HCT116 (cell line): ENCODE measurements at regions not wholly inside any gene's neighbourhood (a gene's known extent, or its start where the extent isn't known, plus 50 kb on each side); places are given as distances from the start of the nearest gene placed in this dataset.

ENCODE experiments used
- ATAC-seq: fragments of 200-7000 bp; cut with Tn5 transposase; 2 replicates; pipeline ENCODE4 v1.9.1; 2020; ENCODE audit warnings: mild to moderate bottlenecking, moderate library complexity
- BruUV-seq: library from RNA; stranded (reverse); fragments of 400-500 nt; replicated peaks from 2 replicates; lab custom pipeline; 2021; lab: Mats Ljungman, UMichigan
- CTCF ChIA-PET: fragments of 300-600 bp; sonication (Branson Sonifier 250); formaldehyde crosslinking; loops from one replicate; lab custom pipeline; 2021; ENCODE audit warnings: antibody characterized with exemption; lab: Charles Lee
- POLR2A ChIA-PET: fragments of 300-600, 350-600 bp; sonication (Branson Sonifier 250); formaldehyde crosslinking; loops from one replicate; lab custom pipeline; 2021; ENCODE audit warnings: antibody characterized with exemption; lab: Charles Lee
- RAD21 ChIA-PET, 2 experiments: fragments of 300-600 bp; sonication (Branson Sonifier 250); formaldehyde crosslinking; loops; one replicate each; lab custom pipeline; 2023; ENCODE audit warnings: low total read pairs in 2 of 2; ENCODE audit not compliant: uncharacterized antibody in 2 of 2, unreplicated experiment in 2 of 2, low non-redundant PET in 1 of 2; lab: Charles Lee
- DNase-seq: peaks from one replicate; pipeline ENCODE4 v3.0.0-alpha.2; 2010; ENCODE audit warnings: low read depth, low spot score
- H2AFZ ChIP-seq: fragments of 200-600 bp; shearing (Covaris generic), sonication (generic); 2 replicates; pipeline ENCODE4 v1.6.1; 2017; ENCODE audit warnings: low read depth, mixed run types, mixed read lengths, antibody characterized with exemption, low read length; ENCODE audit not compliant: poor library complexity, severe bottlenecking
- H3K27ac ChIP-seq: 2 replicates; pipeline ENCODE4 v1.5.1; 2012; ENCODE audit warnings: low read depth, low read length
- H3K27me3 ChIP-seq: fragments of 200-600 bp; sonication (generic); 2 replicates; pipeline ENCODE4 v1.6.1; 2016; ENCODE audit warnings: mixed run types, low read length, mixed read lengths; ENCODE audit not compliant: insufficient read depth
- H3K36me3 ChIP-seq, 2 experiments: fragments of 200-500 bp in 1 of 2; fragments of 200-600 bp in 1 of 2; sonication (Bioruptor generic) in 1 of 2; sonication (generic) in 1 of 2; 2 replicates each; pipeline versions ENCODE4 v1.5.1 to v1.6.1; 2014 to 2016; ENCODE audit warnings: low read length in 2 of 2, inconsistent platforms in 1 of 2, mixed read lengths in 1 of 2, mixed run types in 1 of 2; ENCODE audit not compliant: insufficient read depth in 2 of 2, control insufficient read depth in 1 of 2
- H3K4me1 ChIP-seq, 2 experiments: fragments of 200-600 bp in 1 of 2; sonication (generic) in 1 of 2; 2 replicates each; pipeline versions ENCODE4 v1.5.1 to v1.6.1; 2012 to 2017; ENCODE audit warnings: low read length in 2 of 2, inconsistent platforms in 1 of 2, mild to moderate bottlenecking in 1 of 2, mixed read lengths in 1 of 2, mixed run types in 1 of 2, moderate library complexity in 1 of 2; ENCODE audit not compliant: insufficient read depth in 2 of 2, control insufficient read depth in 1 of 2
- H3K4me2 ChIP-seq: fragments of 200-600 bp; sonication (generic); 2 replicates; pipeline ENCODE4 v1.6.1; 2017; ENCODE audit warnings: mixed run types, low read length, mixed read lengths
- H3K4me3 ChIP-seq, 2 experiments: fragments of 200-600 bp in 1 of 2; sonication (generic) in 1 of 2; replicated peaks in 1 of 2; 2 replicates each; pipeline ENCODE4 v1.5.1; 2011 to 2016; ENCODE audit warnings: low read length in 2 of 2, control low read depth in 1 of 2, low read depth in 1 of 2, mild to moderate bottlenecking in 1 of 2, mixed read lengths in 1 of 2, mixed run types in 1 of 2
- H3K79me2 ChIP-seq: fragments of 200-600 bp; sonication (generic); 2 replicates; pipeline ENCODE4 v1.6.1; 2017; ENCODE audit warnings: mild to moderate bottlenecking, mixed run types, low read length, moderate library complexity, mixed read lengths; ENCODE audit not compliant: insufficient read depth
- H3K9ac ChIP-seq: fragments of 200-600 bp; sonication (generic); 2 replicates; pipeline ENCODE4 v1.6.1; 2016; ENCODE audit warnings: low read length, mixed read lengths
- H3K9me2 ChIP-seq: fragments of 200-600 bp; sonication (generic), shearing (Covaris generic); 2 replicates; pipeline ENCODE4 v1.6.1; 2017; ENCODE audit warnings: mixed run types, mild to moderate bottlenecking, moderate library complexity; ENCODE audit not compliant: insufficient read depth
- H3K9me3 ChIP-seq, 2 experiments: fragments of 200-500 bp in 1 of 2; fragments of 200-600 bp in 1 of 2; sonication (Bioruptor generic) in 1 of 2; sonication (generic) in 1 of 2; 2 replicates each; pipeline ENCODE4 v1.6.1; 2014 to 2017; ENCODE audit warnings: low read length in 2 of 2, mixed read lengths in 2 of 2, inconsistent platforms in 1 of 2, low read depth in 1 of 2, mild to moderate bottlenecking in 1 of 2, mixed run types in 1 of 2, moderate library complexity in 1 of 2; ENCODE audit not compliant: control insufficient read depth in 1 of 2, insufficient read depth in 1 of 2
- H4K20me1 ChIP-seq: fragments of 200-600 bp; sonication (generic), shearing (Covaris generic); 2 replicates; pipeline ENCODE4 v1.6.1; 2017; ENCODE audit warnings: mixed run types, mild to moderate bottlenecking, moderate library complexity; ENCODE audit not compliant: insufficient read depth
- ATF3 ChIP-seq: IDR thresholded peaks from 2 replicates; pipeline ENCODE4 v1.6.1; 2012
- CBX3 ChIP-seq: IDR thresholded peaks from 2 replicates; pipeline ENCODE4 v1.6.1; 2012; ENCODE audit warnings: low read depth
- CEBPB ChIP-seq: IDR thresholded peaks from 2 replicates; pipeline ENCODE4 v1.6.1; 2012; ENCODE audit warnings: low read depth
- CTCF ChIP-seq, 3 experiments: fragments of 200-600 bp in 1 of 3; sonication (generic) in 1 of 3; IDR thresholded peaks in 2 of 3; conservative IDR thresholded peaks in 1 of 3; 2 replicates each; pipeline ENCODE4 v1.5.1; 2012 to 2017; ENCODE audit warnings: low read depth in 2 of 3, low read length in 2 of 3, antibody characterized with exemption in 1 of 3, borderline replicate concordance in 1 of 3, control low read depth in 1 of 3, mild to moderate bottlenecking in 1 of 3, mixed read lengths in 1 of 3, mixed run types in 1 of 3, moderate library complexity in 1 of 3; ENCODE audit not compliant: insufficient read depth in 1 of 3
- EGR1 ChIP-seq: IDR thresholded peaks from 2 replicates; pipeline ENCODE4 v1.6.1; 2012; ENCODE audit warnings: low read depth
- ELF1 ChIP-seq: IDR thresholded peaks from 2 replicates; pipeline ENCODE4 v1.6.1; 2012; ENCODE audit warnings: low read depth, borderline replicate concordance
- EZH2phosphoT487 ChIP-seq: fragments of 200-600 bp; IDR thresholded peaks from 2 replicates; pipeline ENCODE4 v1.6.1; 2018; ENCODE audit warnings: antibody characterized with exemption, borderline replicate concordance
- FOSL1 ChIP-seq: IDR thresholded peaks from 2 replicates; pipeline ENCODE4 v1.6.1; 2012; ENCODE audit warnings: low read depth
- JUND ChIP-seq: IDR thresholded peaks from 2 replicates; pipeline ENCODE4 v1.6.1; 2012
- MAX ChIP-seq: IDR thresholded peaks from 2 replicates; pipeline ENCODE4 v1.6.1; 2012
- POLR2A ChIP-seq: IDR thresholded peaks from 2 replicates; pipeline ENCODE4 v1.7.0; 2011; ENCODE audit warnings: borderline replicate concordance; ENCODE audit not compliant: insufficient read depth, insufficient read length; ENCODE audit errors: extremely low read depth
- POLR2AphosphoS5 ChIP-seq: IDR thresholded peaks from 2 replicates; pipeline ENCODE4 v1.6.1; 2011; ENCODE audit warnings: mild to moderate bottlenecking, low read depth, low read length, moderate library complexity
- RAD21 ChIP-seq: IDR thresholded peaks from 2 replicates; pipeline ENCODE4 v1.6.1; 2012; ENCODE audit warnings: low read depth, mild to moderate bottlenecking
- REST ChIP-seq: IDR thresholded peaks from 2 replicates; pipeline ENCODE4 v1.6.1; 2012; ENCODE audit warnings: low read depth
- SIN3A ChIP-seq: IDR thresholded peaks from 2 replicates; pipeline ENCODE4 v1.6.1; 2012; ENCODE audit warnings: low read depth
- SP1 ChIP-seq: IDR thresholded peaks from 2 replicates; pipeline ENCODE4 v1.6.1; 2012; ENCODE audit warnings: low read depth
- SRF ChIP-seq: IDR thresholded peaks from 2 replicates; pipeline ENCODE4 v1.6.1; 2012; ENCODE audit warnings: low read depth
- TCF7L2 ChIP-seq: IDR thresholded peaks from 2 replicates; pipeline ENCODE4 v1.7.0; 2011; ENCODE audit warnings: borderline replicate concordance, inconsistent platforms; ENCODE audit not compliant: insufficient read depth, insufficient read length; ENCODE audit errors: extremely low read depth
- ZBTB33 ChIP-seq: IDR thresholded peaks from 2 replicates; pipeline ENCODE4 v1.6.1; 2011; ENCODE audit warnings: mild to moderate bottlenecking, low read length, moderate library complexity; ENCODE audit not compliant: insufficient replicate concordance; ENCODE audit errors: extremely low read depth
- intact Hi-C: fragments of 100-400 bp; cut with micrococcal nuclease; formaldehyde crosslinking; loops from 2 replicates; pipeline ENCODE4 v1.10.0; 2022

GRCh38 chr11:41848349-41848748 lies 388.9 kb upstream of the LRRC4C start:
- ATAC-seq (no peak), DNase-seq (no peak)
- intact Hi-C loops = no loop called here
- ChIA-PET POLR2A (no interaction called here), CTCF (no interaction called here), RAD21 (no interaction called here)
- no TSS peak for BruUV-seq
- Histone ChIP-seq H3K9me3 (peaks cover 6 to 25% of the 10 kb centered on the region in 2 experiments; a peak in 3 of 4 replicates), H2AFZ (no peak overlapping the region), H4K20me1 (no peaks in the 10 kb centered on the region), H3K36me3 (no peaks in the 10 kb centered on the region), H3K4me1 (no peaks in the 10 kb centered on the region), H3K79me2 (no peaks in the 10 kb centered on the region), H3K27me3 (no peaks in the 10 kb centered on the region), H3K4me2 (no peak overlapping the region), H3K27ac (no peak overlapping the region), H3K4me3 (no peak overlapping the region), H3K9ac (no peak overlapping the region), H3K9me2 (no peaks in the 10 kb centered on the region)
- TF ChIP-seq EGR1 (no peak), RAD21 (no peak), TCF7L2 (no peak), POLR2A (no peak), ELF1 (no peak), SRF (no peak), POLR2AphosphoS5 (no peak), ZBTB33 (no peak), CEBPB (no peak), CBX3 (no peak), ATF3 (no peak), JUND (no peak), SP1 (no peak), FOSL1 (no peak), SIN3A (no peak), REST (no peak), CTCF (IDR thresholded peaks at IDR 0.05 in 2 of 3, conservative IDR thresholded peaks at IDR 0.05 in 1 of 3; ENCODE audit: borderline replicate concordance in 1 of 3, insufficient read depth in 1 of 3, low read depth in 2 of 3, low read length in 2 of 3) (no peak), MAX (no peak), EZH2phosphoT487 (no peak)
